GM12891 (cell line): ENCODE measurements at regions not wholly inside any gene's neighbourhood (a gene's known extent, or its start where the extent isn't known, plus 50 kb on each side); places are given as distances from the start of the nearest gene placed in this dataset.

Source experiments
- PAX5 ChIP-seq: IDR thresholded peaks from 2 replicates; pipeline ENCODE4 v1.6.1; 2011; ENCODE audit warnings: low read length, moderate library complexity, mild to moderate bottlenecking; ENCODE audit not compliant: insufficient read depth, severe bottlenecking
- POLR2A ChIP-seq: IDR thresholded peaks from 2 replicates; pipeline ENCODE4 v1.6.1; 2011; ENCODE audit warnings: low read depth, low read length, control low read depth
- POLR2AphosphoS5 ChIP-seq: IDR thresholded peaks from 2 replicates; pipeline ENCODE4 v1.6.1; 2011; ENCODE audit warnings: low read depth, low read length, control low read depth
- POU2F2 ChIP-seq: IDR thresholded peaks from 2 replicates; pipeline ENCODE4 v1.6.1; 2011; ENCODE audit warnings: low read depth, mild to moderate bottlenecking, control low read depth, low read length, moderate library complexity
- SPI1 ChIP-seq: IDR thresholded peaks from 2 replicates; pipeline ENCODE4 v1.6.1; 2011; ENCODE audit warnings: low read depth, low read length, control low read depth

- TF ChIP-seq POLR2AphosphoS5 (no peak), POLR2A (no peak), SPI1 (no peak), POU2F2 (no peak), PAX5 (no peak)
Observed at GRCh38 chr17:54620399-54620978, 280.2 kb upstream of the TOM1L1 start.
